8988T (cell line): ENCODE measurements at regions not wholly inside any gene's neighbourhood (a gene's known extent, or its start where the extent isn't known, plus 50 kb on each side); places are given as distances from the start of the nearest gene placed in this dataset.
"Not testable (repeated sequence)": the region's sequence is repeated elsewhere in the genome, so short reads cannot be mapped to it uniquely, and the experiment has no call there.

Experiments used
- DNase-seq: peaks from one replicate; pipeline ENCODE4 v3.0.0; 2011

DNA sequence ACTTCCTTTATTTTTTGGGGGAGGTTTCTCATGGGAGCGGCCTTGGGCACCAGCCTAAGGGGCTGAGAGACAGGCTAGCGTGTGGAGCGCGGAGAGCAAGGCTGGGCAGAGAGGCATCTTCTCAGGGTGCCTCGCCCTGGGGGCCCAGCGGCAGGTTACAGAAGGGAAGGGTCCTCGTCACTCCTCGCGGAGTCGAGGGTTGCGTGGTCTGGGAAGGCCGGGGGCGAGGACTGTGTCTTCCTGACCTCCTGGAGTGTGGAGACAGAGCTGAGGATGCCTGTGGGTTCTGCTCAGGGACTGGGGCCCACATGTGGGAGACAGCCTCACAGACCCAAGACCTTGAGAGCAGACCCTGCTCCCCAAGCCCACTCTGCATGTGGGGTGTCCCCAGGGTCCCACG, 79.6 kb upstream of the LRPAP1 start:
- DNase-seq = no peak

DNA sequence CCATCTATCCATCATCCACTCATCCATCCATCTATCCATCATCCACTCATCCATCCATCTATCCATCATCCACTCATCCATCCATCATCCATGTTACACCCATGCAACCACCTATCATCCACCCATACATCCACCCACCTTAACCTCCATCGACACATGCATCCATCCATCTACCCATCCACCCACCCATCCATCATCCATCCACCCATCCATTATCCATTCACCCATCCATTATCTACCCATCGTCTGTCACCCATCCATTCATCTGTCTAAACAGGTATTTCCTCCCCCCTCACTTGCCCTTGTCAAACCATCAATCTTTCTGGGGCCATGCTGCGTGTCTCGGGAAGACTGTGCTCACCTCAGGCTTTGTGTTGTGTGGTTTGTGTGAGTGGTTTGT, 78.6 kb upstream of the LRPAP1 start:
- DNase-seq = not testable (repeated sequence)

DNA sequence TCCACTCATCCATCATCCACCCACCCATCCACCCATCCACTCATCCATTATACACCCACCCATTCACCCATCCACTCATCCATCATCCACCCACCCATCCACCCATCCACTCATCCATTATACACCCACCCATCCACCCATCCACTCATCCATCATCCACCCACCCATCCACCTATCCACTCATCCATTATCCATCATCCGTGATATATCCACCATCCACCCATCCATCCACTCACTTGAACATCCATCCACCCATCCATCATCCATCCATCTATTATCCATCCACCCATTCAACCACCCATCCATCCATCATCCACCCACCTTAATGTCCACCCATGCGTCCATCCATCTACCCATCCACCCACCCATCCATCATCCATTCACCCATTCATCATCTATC, 77.7 kb upstream of the LRPAP1 start:
- not testable (repeated sequence) for DNase-seq

DNA sequence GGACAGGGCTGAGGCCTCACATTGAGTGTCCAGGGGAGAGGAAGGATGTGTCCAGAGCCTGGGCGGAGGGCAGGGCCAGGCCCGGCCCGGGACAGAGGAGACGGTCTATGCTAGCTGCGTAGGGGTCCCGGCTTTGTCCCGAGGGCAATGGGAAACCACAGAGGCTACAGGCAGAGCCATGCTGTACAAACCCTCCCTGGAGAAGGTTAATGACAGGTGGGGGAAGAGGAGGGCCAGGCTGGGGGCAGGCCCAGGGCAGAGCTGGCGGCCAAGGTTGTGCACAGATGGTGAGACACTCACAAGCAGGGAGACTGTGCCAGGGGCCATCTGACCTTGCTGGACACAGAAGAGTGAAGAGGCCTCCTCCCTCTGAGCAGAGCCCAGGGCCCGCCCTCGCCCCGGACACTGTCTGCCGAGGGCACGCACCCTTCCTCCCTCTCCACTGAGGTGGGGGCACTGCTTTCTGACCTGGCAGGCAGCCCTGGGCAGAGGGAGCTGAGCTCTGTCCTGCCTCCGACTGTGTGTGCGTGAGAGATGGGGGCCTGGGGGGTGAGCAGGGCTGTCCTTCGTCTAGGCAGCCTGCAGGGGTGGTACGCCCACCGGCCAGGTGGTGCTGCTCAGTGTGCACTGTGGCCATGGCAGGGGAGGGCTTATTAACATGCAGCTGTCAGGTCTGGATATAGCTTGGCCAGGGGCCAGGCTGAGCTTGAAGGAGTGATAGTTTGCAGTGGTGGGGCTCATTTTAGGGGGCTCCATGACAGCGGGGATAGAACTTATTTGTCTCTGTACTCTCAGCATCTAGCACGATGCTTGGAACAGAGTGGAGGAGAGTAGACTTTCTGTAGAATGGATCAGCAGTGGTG, 75.7 kb upstream of the LRPAP1 start:
- DNase-seq = no peak

DNA sequence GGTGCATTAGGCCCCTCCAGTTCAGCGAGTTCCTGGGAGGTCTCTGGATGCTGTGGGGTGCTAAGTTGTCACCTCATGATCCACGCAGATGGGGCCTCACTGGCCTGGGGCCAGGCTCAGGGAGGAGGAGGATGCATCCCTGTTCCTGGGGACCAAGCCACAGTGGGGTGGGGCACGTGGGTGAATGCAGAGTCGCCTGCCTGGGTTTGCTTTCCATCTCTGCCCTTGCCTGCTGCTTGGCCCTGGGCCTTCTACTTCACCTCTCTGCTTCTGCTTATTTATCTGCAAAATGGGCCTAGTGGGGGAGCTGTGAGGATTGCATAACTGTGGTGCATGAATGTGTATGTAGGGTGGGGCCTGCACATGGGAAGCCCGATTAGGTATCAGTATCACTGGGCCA, 74.6 kb upstream of the LRPAP1 start:
- not testable (repeated sequence) for DNase-seq

DNA sequence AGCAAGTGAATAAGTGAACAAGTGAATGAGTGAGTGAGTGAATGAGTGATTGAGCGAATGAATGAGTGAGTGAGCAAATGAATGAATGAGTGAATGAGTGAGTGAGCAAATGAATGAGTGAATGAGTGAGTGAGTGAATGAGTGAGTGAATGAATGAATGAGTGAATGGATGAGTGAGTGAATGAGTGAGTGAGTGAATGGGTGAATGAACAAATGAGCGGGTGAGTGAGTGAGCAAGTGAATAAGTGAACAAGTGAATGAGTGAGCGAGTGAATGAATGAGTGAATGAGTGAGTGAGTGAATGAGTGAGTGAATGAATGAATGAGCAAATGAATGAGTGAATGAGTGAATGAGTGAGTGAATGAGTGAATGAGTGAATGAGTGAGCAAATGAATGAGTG, 74.0 kb upstream of the LRPAP1 start:
- DNase-seq = not testable (repeated sequence)

DNA sequence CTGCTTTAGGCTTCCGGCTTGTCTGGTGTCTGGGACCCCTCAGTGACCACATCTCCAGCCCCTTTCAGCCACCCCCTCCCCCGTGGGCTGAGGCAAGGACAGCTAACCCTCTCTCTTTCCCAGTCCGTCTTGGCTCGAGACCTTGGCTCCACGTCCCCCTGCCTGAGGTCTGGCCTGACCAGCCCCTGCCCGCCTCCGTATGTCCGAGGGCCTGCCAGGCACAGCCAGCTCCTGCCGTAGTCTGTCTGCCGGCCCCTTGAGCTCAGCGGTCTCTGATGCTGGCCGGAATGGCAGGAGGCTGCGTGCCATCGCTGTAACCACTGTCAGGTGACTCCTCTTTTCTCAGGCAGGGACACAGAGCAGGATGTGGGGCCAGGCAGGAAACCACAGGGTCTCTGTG, 73.3 kb upstream of the LRPAP1 start:
- no peak for DNase-seq

DNA sequence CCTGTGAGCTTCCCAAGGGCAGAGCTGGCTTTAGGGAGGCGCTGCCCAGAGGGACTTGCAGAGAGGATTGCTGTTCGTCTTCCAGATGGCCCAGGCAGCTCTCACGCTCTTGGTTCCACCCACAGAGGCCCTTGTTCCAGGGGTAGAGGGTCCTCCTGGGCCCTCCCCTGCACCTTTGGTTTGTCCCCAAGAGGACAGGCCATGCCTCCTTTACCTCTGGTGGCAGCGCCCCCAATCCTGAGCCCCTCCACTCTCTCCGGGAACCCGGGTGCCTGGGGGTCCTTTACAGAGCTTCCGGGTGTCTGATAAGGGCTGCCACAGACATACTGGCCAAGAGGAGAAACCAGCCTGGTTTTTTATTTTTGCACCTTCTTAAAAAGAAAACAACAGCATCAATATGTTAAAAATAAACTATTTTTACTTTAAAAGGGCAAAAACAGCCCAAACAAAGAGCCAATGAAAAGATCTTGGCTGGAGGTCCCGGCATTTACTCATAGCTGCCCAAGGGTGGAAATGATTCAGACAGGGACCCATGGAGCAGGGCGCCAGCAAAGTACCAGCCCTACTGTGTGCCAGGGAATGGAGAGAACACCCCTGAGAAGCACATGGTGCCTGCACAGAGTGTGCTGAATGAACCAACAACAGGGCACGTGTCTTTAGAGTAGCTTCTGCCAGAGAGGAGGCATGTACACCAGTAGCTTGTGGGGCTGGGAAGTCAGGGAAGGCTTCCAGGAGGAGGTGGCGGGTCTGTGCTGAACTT, 70.8 kb upstream of the LRPAP1 start:
- DNase-seq = not testable (repeated sequence)

DNA sequence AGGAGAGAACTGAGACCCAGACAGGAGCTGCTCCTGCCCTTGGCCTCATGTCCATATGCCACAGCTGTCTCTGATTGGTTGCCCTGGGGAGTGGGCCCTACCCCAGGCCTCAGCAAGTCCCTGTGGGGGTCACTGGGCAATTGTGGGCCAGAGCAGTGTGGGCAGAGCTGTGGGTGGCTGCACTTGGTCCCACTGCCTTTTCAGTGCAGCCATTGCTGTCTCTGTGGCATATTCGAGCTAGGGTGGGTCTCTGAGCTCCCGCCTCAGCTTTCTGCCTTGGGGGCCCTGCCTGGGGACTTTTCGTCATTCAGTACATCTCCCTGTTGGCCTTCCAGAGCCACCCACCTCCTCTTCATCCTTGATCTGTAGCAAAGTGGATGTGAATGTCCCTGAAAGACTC, 69.8 kb upstream of the LRPAP1 start:
- no peak for DNase-seq

DNA sequence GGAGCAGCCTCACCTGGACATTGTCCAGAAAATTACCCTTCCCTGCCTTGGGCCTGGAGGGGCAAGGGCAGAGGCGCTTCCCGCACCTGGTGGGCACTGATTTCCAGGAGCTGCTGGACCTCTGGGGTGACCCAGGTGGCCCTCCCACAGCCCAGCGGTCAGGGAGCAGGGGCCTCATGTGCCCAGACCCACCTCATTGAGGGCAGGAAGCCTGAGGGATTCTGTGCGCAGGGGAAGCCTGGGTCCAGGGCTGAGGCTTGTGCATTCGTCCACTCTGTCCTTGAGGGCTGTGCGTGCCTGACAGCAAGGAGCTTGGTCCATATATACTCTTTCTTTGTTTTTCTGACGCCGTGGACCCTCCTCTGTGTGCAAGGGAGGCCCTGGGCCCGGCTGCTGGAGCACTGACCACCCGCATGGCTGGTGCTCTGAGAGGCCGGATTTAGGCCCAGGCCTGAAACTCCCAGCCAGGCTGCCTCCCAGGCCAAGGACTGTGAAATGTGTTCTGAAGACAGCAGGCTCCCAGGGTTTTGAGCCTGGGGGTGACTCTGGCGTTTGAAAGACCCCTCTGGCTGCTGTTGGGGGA, 69.0 kb upstream of the LRPAP1 start:
- not testable (repeated sequence) for DNase-seq

DNA sequence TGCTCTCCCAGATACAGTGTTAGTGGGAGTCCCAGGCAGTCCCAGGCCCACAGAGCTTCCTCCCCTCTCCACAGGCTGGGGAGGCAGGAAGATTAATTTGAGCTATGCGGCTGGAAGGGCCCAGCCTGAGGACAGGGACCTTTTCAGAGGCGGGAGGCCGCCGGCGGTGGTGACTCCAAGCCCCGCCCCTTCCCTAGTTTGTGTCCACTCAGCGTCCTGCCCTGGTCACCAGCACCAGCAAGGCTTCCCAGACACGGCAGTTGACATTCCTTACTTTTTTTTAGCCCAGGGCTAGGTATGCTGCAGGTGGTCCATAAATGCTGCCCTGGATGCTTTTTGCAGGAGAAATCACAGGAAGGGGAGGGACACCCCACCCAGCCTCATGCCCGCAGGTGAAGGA, 67.7 kb upstream of the LRPAP1 start:
- no peak for DNase-seq

DNA sequence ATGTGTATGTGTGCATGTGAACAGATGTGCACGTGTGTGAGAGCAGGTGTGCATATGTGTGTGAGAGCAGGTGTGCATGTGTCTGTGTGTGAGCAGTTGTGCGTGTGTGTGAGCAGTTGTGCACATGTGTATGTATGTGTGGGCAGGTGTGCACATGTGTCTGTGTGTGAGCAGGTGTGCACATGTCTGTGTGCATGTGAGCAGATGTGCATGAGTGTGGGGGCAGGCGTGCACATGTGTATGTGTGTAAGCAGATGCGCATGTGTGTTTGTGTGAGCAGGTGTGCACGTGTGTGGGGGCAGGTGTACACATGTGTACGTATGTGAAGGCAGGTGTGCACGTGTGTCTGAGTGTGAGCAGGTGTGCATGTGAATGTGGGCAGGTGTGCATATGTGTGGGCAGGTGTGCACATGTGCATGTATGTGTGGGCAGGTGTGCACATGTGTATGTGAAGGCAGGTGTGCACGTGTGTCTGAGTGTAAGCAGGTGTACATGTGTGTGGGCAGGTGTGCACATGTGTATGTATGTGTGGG, 66.5 kb upstream of the LRPAP1 start:
- DNase-seq = no peak

DNA sequence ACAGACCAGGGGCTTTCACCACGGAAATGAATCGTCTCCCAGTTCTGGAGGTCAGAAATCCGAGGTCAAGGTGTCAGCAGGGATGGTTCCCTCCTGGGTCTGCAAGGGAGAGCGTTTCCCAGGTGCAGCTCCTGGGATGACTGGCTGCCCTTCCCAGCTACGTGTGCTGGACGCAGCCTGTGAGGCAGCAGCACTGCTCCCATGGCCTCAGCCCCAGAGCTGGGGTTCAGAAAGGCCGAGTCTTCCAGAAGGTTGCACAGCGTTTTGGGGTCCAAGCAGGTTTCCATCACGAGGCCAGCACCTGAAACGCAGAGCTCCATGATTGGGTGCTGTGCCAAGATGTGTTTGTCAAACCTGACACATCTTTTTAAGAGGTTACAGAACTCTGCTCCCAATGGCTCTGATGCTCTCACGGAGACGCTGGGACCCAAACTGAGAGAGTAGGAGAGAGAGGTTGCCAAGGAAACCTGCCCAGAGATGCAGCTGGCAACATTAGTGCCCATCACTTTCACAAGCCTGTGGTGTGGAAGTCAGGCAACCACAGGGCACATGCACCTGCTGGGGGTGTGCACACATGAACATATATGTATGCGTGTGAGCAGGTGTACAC, 65.8 kb upstream of the LRPAP1 start:
- DNase-seq = not testable (repeated sequence)

DNA sequence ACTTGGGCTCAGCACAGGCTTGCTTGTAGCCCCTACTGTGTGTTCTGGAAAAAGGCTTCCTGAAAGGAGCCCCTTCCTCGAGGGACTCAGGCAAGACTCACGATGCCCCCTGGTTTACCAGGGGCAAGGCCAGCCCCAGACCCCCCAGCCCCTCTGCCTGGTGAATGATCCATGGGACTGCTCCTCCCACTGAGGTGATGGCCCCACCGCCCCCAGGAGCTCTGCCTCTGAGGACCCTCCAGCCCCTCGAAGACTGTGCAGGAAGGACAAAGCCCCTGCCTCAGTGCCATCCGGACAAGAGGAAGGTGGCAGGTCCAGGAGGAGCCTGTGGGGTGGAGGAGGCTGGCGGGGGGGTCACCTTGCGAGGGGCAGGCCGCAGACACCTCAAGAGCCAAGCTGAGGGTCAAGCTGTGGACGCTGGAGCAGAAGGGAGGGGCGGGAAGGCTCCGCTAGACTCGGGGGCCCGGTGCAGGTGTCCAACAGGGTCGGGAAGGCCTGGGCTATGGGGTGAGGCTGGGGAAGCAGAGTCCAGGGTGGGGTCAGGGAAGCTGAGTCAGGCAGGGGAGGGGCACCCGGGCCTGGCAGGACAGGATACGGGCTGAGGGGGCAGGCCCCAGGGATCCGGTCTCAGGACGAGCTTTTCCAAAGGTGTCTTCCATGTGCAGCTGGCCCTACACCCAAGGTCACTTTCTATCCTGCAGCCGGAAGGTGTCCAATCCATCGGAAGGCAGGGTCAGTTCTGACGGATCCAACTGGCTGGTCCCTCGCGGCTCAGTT, 64.9 kb upstream of the LRPAP1 start:
- not testable (repeated sequence) for DNase-seq

DNA sequence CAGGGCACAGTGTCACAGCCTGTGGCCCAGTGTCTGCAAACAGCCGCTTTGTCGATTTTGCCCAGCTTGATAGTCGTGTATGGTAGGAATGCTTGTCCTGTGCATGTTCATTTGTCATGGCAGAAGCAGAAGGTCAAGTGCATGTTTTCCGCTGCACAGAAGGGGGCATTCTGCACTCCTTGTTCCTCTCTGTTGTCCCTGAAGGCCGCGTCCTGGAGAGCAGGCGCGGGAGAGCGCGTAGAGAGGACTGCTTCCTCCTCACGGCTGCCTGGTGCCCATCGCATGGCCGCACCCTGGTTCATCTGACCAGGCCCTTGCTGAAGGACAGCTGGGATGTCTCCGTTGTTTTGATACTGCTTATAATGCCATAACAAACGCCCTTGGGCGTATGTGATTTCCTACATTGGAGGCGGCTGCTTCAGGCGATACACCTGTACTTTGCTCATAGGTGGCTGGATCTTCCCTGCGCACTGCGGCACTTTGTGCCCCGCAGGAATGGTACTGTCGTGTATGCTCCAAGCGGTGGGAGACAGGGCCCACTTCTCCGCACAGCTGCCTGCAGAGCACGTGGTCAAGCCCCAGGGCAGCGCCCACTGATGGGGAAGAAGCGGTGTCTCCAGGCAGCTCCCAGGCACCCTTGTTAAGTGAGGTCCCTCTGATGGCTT, 63.5 kb upstream of the LRPAP1 start:
- DNase-seq = not testable (repeated sequence)

DNA sequence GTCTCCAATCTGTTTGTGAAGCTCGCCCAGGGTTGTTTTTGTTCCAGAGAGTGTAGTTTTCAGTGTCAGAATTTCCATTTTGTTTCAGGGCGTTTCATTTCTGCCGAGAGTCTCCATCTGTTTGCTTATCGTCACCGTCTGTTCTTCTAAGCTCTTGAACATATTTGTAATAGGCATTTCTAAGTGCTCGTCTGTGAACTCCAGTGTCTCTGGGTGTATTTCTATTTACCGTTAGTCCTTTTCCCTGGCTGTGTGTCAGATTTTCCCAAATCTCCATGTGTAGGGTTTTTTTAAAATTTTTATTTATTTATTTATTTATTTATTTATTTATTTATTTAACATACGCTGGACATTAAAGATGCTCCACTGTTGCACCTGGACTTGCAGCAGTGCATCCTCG, 62.5 kb upstream of the LRPAP1 start:
- DNase-seq = not testable (repeated sequence)

DNA sequence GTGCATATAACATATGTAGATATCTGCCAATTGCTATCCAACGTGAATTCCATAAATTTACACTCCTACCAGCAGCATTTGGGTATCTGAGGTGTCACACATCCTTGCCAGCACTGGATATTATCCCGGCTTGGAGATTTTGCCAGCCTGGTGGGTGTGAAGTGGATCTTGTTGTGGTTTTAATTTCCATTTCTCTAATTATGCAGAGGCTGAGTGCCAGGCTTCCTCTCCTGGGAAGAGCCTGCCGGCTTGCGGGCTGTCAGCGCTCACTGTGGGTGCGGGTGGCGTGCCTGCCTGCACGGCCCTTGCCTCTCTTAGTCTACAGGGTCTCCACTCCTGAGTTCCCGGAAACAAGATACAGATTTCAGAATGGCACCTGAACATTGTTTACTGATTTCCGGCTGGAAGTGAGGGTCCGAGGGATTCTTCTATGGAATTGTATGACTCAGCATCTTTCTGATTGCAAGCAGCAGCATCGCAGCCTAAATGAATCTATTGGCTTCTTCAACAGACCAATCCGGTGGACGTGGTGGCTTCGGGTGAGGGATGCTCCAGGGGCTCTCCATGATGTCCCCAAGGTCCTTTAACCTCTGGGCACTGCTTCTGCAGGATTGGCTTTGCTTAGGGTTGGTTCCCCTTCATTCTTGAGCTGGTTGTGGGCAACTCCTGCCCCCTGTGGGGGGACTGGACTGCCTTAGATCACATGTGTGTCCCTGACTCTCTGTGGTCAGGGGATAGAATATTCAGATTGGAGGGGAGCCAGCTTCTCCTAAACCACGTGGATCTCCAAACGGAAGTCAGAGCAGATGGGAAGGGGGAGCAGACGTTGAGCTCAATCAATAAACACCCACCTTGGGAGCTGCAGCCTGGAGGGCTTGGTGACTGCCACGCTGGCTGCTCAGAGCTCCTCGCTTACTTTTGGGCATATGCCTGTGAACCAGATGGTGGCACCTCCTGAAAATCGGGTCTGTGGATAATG, 58.0 kb upstream of the LRPAP1 start:
- not testable (repeated sequence) for DNase-seq

DNA sequence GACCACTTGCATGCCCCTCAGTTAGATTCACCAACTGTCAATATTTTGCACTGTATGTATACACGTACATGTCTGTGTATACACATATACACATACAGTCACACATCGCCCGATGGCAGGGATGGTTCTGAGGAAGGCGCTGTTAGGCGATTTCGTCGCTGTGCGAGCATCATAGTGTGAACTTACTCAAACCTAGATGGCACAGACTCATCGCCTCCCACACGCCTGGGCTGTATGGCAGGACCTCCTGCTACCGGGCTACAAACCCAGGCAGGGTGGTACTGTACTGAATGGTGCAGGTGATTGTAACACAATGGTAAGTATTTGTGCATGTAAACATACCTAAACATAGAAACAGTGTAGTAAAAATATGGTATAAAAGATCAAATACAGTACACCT, 57.2 kb upstream of the LRPAP1 start:
- DNase-seq = not testable (repeated sequence)

DNA sequence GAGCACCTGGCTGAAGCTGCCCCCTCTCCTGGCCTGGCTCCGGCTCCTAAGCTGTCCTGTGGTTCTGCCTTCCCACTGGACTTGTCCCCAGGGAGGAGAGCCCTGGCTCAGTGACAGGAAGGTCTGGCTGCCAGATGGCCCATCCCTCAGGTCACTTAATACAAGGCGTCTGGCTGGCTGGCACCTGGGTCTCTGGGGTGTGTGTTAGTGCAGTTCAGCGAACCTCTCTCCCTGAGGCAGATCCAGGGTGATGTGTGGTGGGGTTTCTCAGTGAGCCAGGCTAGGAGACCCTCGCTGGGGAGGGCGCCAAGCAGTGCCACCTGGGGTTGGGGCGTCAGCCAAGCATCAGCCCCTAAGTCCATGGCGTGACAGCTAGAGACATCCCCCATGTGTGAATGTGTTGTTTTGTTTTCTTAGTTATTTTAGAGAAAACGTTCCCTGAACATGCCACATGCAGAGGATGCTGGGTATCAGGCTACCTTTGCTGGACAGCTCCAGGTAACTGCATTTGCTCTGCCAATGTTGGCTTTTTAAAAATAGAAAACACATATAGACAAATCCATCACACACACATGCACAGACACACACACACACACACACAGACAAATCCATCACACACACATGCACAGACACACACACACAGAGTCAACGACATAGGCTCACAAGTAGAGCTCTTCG, 56.4 kb upstream of the LRPAP1 start:
- DNase-seq = not testable (repeated sequence)

DNA sequence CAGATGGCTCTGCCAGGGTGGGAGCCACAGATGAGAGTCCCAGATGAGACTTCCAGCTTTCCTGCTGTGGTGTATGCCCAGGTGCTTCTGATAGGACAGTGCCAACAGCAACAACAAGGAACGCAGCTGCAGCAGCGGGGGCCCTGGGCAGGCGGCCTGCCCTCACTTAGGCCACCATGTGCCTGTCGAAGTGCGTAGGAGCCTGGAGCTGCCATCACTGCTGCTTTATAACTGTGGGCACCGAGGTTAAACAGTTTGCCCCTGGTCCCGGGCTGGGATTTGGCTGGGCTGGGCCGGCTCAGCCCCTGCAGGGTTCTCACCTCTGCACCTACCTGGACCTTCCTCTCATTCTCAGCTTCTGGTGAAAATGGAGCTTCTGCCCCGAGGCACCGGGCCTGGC, 54.4 kb upstream of the LRPAP1 start:
- not testable (repeated sequence) for DNase-seq
